Neuronal stem cell (in vitro differentiated cells): ENCODE measurements at regions not wholly inside any gene's neighbourhood (a gene's known extent, or its start where the extent isn't known, plus 50 kb on each side); places are given as distances from the start of the nearest gene placed in this dataset.

Experiments used
- DNase-seq: peaks from one replicate; pipeline ENCODE4 v3.0.0-alpha.2; 2013; ENCODE audit warnings: low spot score
- H2AFZ ChIP-seq: one replicate; pipeline ENCODE4 v1.6.1; 2013; ENCODE audit warnings: mild to moderate bottlenecking, low read length, inconsistent platforms
- H2AK5ac ChIP-seq: 2 replicates; pipeline ENCODE4 v1.6.1; 2013; ENCODE audit warnings: low read depth, mild to moderate bottlenecking, inconsistent platforms, low read length, moderate library complexity, mixed read lengths
- H2BK120ac ChIP-seq: 2 replicates; pipeline ENCODE4 v1.6.1; 2013; ENCODE audit warnings: low read depth, mild to moderate bottlenecking, inconsistent platforms, low read length, moderate library complexity, mixed read lengths
- H2BK12ac ChIP-seq: one replicate; pipeline ENCODE4 v1.6.1; 2013; ENCODE audit warnings: low read length, inconsistent platforms
- H2BK15ac ChIP-seq: 2 replicates; pipeline ENCODE4 v1.6.1; 2013; ENCODE audit warnings: mild to moderate bottlenecking, low read length, inconsistent platforms, mixed read lengths
- H2BK5ac ChIP-seq: one replicate; pipeline ENCODE4 v1.6.1; 2013; ENCODE audit warnings: inconsistent platforms, mild to moderate bottlenecking, low read length, moderate library complexity
- H3K14ac ChIP-seq: one replicate; pipeline ENCODE4 v1.6.1; 2013; ENCODE audit warnings: low read length, inconsistent platforms
- H3K18ac ChIP-seq: 2 replicates; pipeline ENCODE4 v1.6.1; 2013; ENCODE audit warnings: low read length, inconsistent platforms
- H3K23ac ChIP-seq: 2 replicates; pipeline ENCODE4 v1.6.1; 2013; ENCODE audit warnings: low read depth, mild to moderate bottlenecking, mixed read lengths, low read length, inconsistent platforms; ENCODE audit not compliant: poor library complexity
- H3K27ac ChIP-seq: replicated peaks from 3 replicates; pipeline ENCODE4 v1.5.1; 2013; ENCODE audit warnings: low read length, inconsistent platforms
- H3K27me3 ChIP-seq, 3 experiments: 2 replicates each; pipeline ENCODE4 v1.6.1; 2013; ENCODE audit warnings: low read length in 3 of 3, mild to moderate bottlenecking in 2 of 3, inconsistent platforms in 1 of 3, low read depth in 1 of 3, mixed read lengths in 1 of 3, moderate library complexity in 1 of 3; ENCODE audit not compliant: control insufficient read depth in 3 of 3, insufficient read depth in 3 of 3
- H3K36me3 ChIP-seq, 2 donors: replicated peaks in 1 of 2; 2 replicates each; pipeline ENCODE4 v1.6.1; 2013; ENCODE audit warnings: low read length in 2 of 2; ENCODE audit not compliant: control insufficient read depth in 2 of 2, insufficient read depth in 2 of 2
- H3K4ac ChIP-seq: 2 replicates; pipeline ENCODE4 v1.6.1; 2013; ENCODE audit warnings: inconsistent platforms, mild to moderate bottlenecking, low read length, moderate library complexity
- H3K4me1 ChIP-seq, 2 donors: 1 replicate in 1 of 2; 2 replicates in 1 of 2; pipeline ENCODE4 v1.6.1; 2013; ENCODE audit warnings: low read length in 2 of 2, low read depth in 1 of 2; ENCODE audit not compliant: control insufficient read depth in 2 of 2, insufficient read depth in 1 of 2
- H3K4me2 ChIP-seq: one replicate; pipeline ENCODE4 v1.6.1; 2013; ENCODE audit warnings: mild to moderate bottlenecking, low read length, inconsistent platforms; ENCODE audit not compliant: insufficient read depth, poor library complexity, severe bottlenecking
- H3K4me3 ChIP-seq, 2 donors: 2 replicates each; pipeline ENCODE4 v1.5.1; 2013; ENCODE audit warnings: low read length in 2 of 2, mild to moderate bottlenecking in 2 of 2, inconsistent platforms in 1 of 2, moderate library complexity in 1 of 2
- H3K79me1 ChIP-seq: one replicate; pipeline ENCODE4 v1.6.1; 2013; ENCODE audit warnings: low read depth, mild to moderate bottlenecking, inconsistent platforms, low read length, moderate library complexity
- H3K9ac ChIP-seq: one replicate; pipeline ENCODE4 v1.6.1; 2013; ENCODE audit warnings: mild to moderate bottlenecking, low read depth, low read length, inconsistent platforms; ENCODE audit not compliant: poor library complexity
- H3K9me3 ChIP-seq, 2 donors: replicated peaks in 1 of 2; 2 replicates each; pipeline versions ENCODE3 to v1.6.1; 2013; ENCODE audit warnings: low read length in 2 of 2, mild to moderate bottlenecking in 2 of 2, inconsistent platforms in 1 of 2, low read depth in 1 of 2, mixed read lengths in 1 of 2, moderate library complexity in 1 of 2; ENCODE audit not compliant: control insufficient read depth in 2 of 2, insufficient read depth in 1 of 2
- H4K8ac ChIP-seq: one replicate; pipeline ENCODE4 v1.6.1; 2013; ENCODE audit warnings: low read depth, mild to moderate bottlenecking, inconsistent platforms, low read length, moderate library complexity
- H4K91ac ChIP-seq: one replicate; pipeline ENCODE4 v1.6.1; 2013; ENCODE audit warnings: low read length, low read depth, mild to moderate bottlenecking, inconsistent platforms; ENCODE audit not compliant: poor library complexity
- WGBS, 2 donors: extraction: QIAGEN DNeasy Blood & Tissue Kit; methylation state at CpG; one replicate each; pipeline ENCODE4 v1.1.7; 2013; ENCODE audit warnings: missing lambda C conversion rate in 2 of 2, mixed read lengths in 1 of 2; ENCODE audit not compliant: insufficient read length in 2 of 2, insufficient replicate concordance in 1 of 2; ENCODE audit errors: extremely low coverage in 2 of 2; 5-methylcytosine and 5-hydroxymethylcytosine counted together

DNA sequence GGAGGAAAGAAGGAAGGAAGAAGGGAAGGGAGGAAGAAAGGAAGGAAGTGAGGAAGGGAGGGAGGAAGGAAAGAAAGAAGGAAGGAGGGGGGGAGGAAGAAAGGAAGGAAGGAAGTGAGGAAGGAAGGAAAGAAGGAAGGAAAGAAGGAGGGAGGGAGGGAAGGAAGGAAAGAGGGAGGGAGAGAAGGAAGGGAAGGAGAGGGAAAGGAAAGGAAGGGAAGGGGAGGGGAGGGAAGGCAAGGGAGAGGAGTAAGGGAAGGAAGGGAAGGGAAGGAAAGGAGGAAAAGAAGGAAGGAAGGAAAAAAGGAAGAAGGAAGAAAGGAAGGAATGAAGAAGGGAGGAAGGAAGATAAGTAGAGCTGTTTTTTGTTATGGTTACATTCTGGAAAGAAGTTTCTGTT is 141.2 kb downstream of the LRRC3B start:
- Histone ChIP-seq H3K4me1 (no peaks in the 10 kb centered on the region), H2BK5ac (no peak overlapping the region), H3K23ac (no peak overlapping the region), H2BK120ac (no peak overlapping the region), H3K4ac (no peak overlapping the region), H4K8ac (no peak overlapping the region), H2AK5ac (no peak overlapping the region), H3K18ac (no peak overlapping the region), H3K9me3 (no peaks in the 10 kb centered on the region), H3K9ac (no peak overlapping the region), H3K4me2 (no peak overlapping the region), H2AFZ (no peak overlapping the region), H2BK12ac (no peak overlapping the region), H2BK15ac (no peak overlapping the region), H4K91ac (no peak overlapping the region), H3K79me1 (no peaks in the 10 kb centered on the region), H3K4me3 (no peak overlapping the region), H3K14ac (no peak overlapping the region), H3K36me3 (no peaks in the 10 kb centered on the region), H3K27me3 (no peaks in the 10 kb centered on the region), H3K27ac (no peak overlapping the region)
- DNase-seq: no peak

DNA sequence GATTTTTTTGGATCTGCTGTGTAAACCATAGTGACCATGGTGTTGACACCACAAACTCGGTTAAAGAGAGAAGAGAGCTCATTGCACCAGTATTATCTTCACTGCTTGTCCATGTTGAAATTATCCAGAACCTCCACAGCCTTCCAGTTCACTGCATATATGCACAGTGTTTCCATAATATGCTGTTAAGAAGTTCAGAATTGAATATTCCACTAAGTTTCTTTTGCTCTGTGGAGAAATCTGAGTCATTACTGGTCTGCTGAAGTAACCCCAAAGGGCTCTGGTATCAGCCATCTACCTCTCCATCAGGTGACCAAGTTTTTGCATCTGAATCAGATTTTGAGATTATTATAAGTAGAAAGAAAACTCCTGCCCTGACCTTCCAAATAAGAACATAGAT is 143.5 kb downstream of the LRRC3B start:
- Histone ChIP-seq H4K8ac (no peak overlapping the region), H3K18ac (no peak overlapping the region), H3K4ac (no peak overlapping the region), H3K27me3 (no peaks in the 10 kb centered on the region), H3K9me3 (no peaks in the 10 kb centered on the region), H3K9ac (no peak overlapping the region), H3K4me3 (no peak overlapping the region), H3K4me1 (no peaks in the 10 kb centered on the region), H3K14ac (no peak overlapping the region), H2BK120ac (no peak overlapping the region), H3K36me3 (no peaks in the 10 kb centered on the region), H2BK5ac (no peak overlapping the region), H4K91ac (no peak overlapping the region), H3K27ac (no peak overlapping the region), H2AK5ac (no peak overlapping the region), H3K4me2 (no peak overlapping the region), H3K23ac (no peak overlapping the region), H3K79me1 (no peaks in the 10 kb centered on the region), H2BK15ac (no peak overlapping the region), H2AFZ (no peak overlapping the region), H2BK12ac (no peak overlapping the region)
- no CpG with 5 or more reads among the region's 1 CpG for WGBS, 2 donors
- no peak for DNase-seq

DNA sequence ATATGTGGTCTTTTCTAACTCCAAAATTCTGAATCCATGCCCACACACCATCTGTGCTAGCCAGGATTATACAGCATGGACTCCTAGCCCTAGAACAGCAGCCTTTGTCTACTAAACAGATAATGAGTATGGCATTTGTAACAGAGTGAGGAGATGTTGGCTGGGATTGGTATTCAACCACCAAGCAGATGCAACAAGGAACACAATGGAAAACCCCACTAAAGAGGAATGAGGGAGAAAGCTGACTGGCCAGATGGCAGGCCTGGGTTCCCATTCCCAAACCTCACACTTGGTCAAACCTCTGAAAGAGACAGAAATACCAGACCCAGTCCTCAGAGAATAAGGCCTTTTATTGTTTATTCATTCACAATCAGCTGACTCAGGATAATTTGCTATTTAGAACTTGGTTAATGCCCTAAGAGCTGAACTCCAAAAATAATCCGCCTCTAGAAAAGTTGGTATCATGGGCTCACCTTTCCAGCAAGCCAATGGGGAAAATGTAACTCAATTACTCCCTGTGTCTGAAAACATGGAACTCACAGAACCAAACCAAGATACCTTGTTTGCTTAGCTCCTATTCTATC is 145.6 kb downstream of the LRRC3B start:
- no peaks in the 10 kb centered on the region for H3K27me3 ChIP-seq
- no peak overlapping the region for H2BK120ac ChIP-seq
- no peaks in the 10 kb centered on the region for H3K9me3 ChIP-seq
- no peaks in the 10 kb centered on the region for H3K36me3 ChIP-seq
- no peak overlapping the region for H2AFZ ChIP-seq
- H3K14ac ChIP-seq: no peak overlapping the region
- no peak overlapping the region for H3K4ac ChIP-seq
- no peak overlapping the region for H3K18ac ChIP-seq
- no peak for DNase-seq
- H3K4me3 ChIP-seq: no peak overlapping the region
- H3K79me1 ChIP-seq: no peaks in the 10 kb centered on the region
- H3K23ac ChIP-seq: no peak overlapping the region
- no peak overlapping the region for H2AK5ac ChIP-seq
- no peak overlapping the region for H3K4me2 ChIP-seq
- WGBS, 2 donors: no CpG with 5 or more reads among the region's 1 CpG
- H2BK12ac ChIP-seq: no peak overlapping the region
- H4K91ac ChIP-seq: no peak overlapping the region
- no peak overlapping the region for H2BK5ac ChIP-seq
- H3K9ac ChIP-seq: no peak overlapping the region
- no peak overlapping the region for H3K27ac ChIP-seq
- H3K4me1 ChIP-seq: no peaks in the 10 kb centered on the region
- no peak overlapping the region for H4K8ac ChIP-seq
- no peak overlapping the region for H2BK15ac ChIP-seq

DNA sequence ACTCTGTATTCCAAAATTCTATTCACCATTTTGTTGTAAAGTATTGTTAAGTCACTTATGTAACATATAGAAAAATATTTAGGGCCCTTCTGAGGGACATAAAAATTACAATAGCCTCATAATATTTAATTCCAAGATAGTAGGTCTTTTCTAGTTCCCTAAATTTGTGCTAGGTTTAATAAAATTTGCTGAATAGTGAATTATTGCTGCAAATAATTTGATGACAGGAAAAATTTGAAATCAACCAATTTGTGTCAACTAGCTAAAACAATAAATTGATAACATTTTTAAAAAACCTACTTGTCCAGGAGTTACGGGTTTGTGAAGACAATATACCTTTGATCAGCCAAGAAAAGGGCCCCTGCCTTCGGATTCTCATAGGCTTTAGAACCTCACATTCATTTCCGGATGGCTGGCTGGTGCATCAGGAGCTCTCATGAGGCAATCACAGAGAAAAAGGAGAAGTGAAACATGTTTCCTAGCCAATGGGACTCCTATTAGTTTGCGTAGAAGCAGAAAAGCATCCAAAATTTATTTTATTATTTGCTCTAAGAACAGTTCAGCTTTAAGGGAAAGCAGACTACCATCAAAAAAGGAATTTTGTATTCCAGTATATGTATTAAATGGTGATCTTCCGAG is 177.2 kb downstream of the LRRC3B start:
- no peak overlapping the region for H3K14ac ChIP-seq
- no peak overlapping the region for H2AK5ac ChIP-seq
- no peak overlapping the region for H2BK5ac ChIP-seq
- H3K9ac ChIP-seq: no peak overlapping the region
- no peaks in the 10 kb centered on the region for H3K79me1 ChIP-seq
- no peaks in the 10 kb centered on the region for H3K27me3 ChIP-seq
- DNase-seq: peak; percentile 5
- H3K9me3 ChIP-seq: no peaks in the 10 kb centered on the region
- no peak overlapping the region for H3K4me3 ChIP-seq
- no peak overlapping the region for H3K27ac ChIP-seq
- no CpG with 5 or more reads among the region's 5 CpGs for WGBS, 2 donors
- H2BK15ac ChIP-seq: no peak overlapping the region
- H3K18ac ChIP-seq: no peak overlapping the region
- no peak overlapping the region for H3K4me2 ChIP-seq
- no peak overlapping the region for H3K4ac ChIP-seq
- H4K91ac ChIP-seq: no peak overlapping the region
- H3K36me3 ChIP-seq: no peaks in the 10 kb centered on the region
- no peak overlapping the region for H2BK120ac ChIP-seq
- H2AFZ ChIP-seq: no peak overlapping the region
- H3K4me1 ChIP-seq: no peaks in the 10 kb centered on the region
- H4K8ac ChIP-seq: no peak overlapping the region
- no peak overlapping the region for H3K23ac ChIP-seq
- no peak overlapping the region for H2BK12ac ChIP-seq
